ENCODE measurements at regions not wholly inside any gene's neighbourhood (a gene's known extent, or its start where the extent isn't known, plus 50 kb on each side); places are given as distances from the start of the nearest gene placed in this dataset.
A peak's percentile ranks its signal among the peaks of the same experiment; 100 is the strongest.
"Not testable (repeated sequence)": the region's sequence is repeated elsewhere in the genome, so short reads cannot be mapped to it uniquely, and the experiment has no call there.

- FAIRE-seq: no peak
Measured at GRCh38 chr1:65063025-65063424, 85.0 kb upstream of the AK4 start.

DNA sequence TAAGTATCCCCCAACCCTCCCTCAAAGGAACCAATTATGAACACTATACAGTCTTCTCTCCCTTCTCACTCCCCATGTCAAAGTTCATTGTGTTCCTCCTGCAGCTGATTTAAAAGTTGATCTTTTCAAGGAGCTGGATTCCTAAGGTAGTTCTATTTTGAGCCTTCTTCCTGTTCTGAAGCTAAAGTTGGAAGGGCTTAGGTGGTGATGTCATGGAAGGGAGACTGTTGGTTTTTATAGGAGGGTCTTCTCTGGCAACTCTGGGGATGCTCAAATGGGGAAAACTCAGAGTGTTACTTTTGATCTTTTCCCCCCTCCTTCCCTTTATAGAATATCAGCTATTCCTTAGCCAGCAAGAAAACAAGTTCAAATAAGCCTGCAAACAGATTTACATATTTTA, 83.0 kb upstream of the AK4 start:
- FAIRE-seq: no peak

DNA sequence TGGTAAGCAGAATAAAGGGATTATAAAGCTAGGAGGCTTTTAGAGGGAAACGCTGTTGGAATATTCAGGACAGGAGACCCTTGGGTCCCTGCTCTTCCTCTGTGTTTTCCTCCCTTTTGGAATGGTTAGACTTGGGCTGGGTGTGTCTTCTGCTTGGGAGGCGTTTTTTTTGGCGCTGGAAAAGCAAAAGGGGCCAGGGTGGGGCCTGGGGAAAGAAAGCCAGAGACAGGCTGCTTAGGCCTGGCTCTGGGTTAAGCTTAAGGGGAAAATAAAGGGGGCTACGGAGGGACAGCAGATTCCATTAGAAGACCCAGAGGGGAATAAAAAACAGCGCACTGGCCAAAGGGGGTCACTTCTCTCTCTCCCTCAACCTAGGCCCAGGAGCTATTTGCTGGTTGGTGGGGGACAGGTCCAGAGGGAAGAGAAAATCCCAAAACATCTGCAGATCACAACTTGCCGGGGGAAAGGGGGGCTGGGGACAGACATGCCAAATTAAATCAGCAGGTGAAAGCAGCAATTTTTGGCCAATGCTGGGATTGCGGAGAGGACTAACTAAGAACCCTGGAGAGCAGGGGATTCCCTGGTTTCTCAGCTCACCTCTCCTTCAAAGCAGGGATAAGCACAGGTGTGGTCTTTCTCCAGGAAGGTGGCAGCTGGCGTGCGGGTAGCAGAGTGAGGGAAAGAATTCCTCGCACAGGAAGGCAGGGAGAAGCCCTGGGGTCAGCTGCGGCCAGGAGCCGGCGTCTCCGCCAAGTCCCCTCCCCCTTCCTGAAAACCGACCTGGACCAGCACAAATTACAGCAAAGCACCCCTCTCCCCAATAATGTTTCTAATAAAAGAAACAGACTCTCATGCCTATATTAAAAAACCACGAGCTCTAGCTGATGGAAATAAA, 82.2 kb upstream of the AK4 start:
- FAIRE-seq: no peak

GRCh38 chr1:65066419-65066765, 81.6 kb upstream of the AK4 start:
- FAIRE-seq: no peak

- no peak for FAIRE-seq
Measured at GRCh38 chr1:65066766-65067490, 81.1 kb upstream of the AK4 start.

- peak; percentile 71 for FAIRE-seq
Measured at GRCh38 chr1:65067491-65068201, 80.4 kb upstream of the AK4 start.

DNA sequence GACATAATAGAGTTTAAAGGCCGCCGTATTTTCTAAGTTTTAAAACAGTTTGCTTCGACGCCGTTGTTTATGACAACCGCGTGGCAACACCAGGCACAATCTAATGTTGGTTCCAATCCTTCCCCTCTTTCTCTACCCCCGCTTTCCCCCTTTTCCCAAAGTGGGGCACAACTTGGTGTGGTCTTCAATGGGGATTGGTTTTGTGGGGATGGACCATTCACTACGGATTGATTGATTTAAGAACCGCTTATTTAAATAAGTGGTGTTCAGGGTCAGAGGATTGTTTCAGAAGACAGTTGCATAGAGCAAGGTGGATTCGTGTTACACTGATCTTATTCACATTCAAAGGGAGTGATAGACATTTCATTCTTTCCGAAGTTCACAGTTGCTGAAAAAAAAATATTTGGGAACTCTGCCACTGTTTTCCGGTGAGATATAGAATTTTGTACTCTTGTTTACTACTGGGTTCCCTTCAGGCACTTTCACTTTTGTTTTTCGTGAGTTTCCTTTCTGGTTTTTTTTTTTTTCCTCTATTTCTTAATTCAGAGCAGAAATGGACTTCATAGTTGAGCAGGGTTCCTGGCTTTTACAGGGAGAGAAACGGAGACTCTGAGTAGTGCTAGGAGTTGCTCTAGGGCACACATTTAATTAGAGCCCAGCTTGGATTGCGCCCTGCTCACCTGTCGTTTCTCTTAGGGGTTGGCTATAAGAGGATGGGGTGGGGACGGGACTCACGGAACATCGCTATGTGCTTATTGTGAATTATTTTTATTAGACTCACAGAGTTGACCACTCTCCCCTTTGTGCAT, 79.6 kb upstream of the AK4 start:
- FAIRE-seq: no peak

GRCh38 chr1:65069011-65069565, 78.9 kb upstream of the AK4 start:
- no peak for FAIRE-seq

- FAIRE-seq: no peak
Measured at GRCh38 chr1:65072845-65073244, 75.2 kb upstream of the AK4 start.

DNA sequence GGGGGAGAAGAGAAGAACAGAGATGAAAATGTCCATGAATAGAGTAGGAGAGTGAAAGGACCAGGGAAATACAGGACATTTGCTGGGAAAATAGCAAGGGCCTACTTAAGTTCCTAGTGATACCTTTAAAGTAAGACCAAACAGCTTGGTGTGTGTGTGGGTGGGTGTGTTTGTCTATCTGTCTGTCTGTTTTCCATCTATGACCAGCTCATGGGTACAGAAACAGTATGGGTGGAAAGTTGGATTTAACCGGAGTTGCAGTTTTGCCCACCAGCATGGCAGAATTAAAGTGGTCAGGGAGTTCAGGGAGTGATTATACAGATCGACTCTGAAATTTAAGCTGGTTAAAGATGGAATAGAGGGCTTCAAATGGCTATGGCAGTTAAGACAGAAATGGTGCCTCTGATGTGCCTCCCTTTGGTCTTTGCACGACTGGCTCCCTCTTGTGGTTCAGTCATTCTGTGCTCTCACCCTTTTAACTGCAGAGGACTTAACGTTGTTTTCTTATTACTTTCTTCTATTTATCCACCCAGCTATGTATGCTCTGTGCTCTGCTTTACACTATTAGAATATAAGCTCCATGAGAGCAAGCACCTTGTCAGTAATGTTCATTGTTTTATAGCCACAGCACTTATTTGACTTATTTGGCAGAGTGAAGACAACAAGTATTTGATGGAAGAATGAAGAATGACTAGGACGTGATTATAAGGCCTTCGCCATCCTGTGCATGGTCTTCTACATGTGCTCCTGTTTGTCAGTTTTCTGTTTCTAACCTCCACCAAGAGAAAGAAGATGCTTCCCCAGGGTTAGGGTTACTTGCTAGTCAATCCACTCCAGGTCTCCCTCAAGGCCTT, 72.7 kb upstream of the AK4 start:
- peak; percentile 90 for FAIRE-seq

GRCh38 chr1:65077369-65077768, 70.6 kb upstream of the AK4 start:
- FAIRE-seq: no peak

DNA sequence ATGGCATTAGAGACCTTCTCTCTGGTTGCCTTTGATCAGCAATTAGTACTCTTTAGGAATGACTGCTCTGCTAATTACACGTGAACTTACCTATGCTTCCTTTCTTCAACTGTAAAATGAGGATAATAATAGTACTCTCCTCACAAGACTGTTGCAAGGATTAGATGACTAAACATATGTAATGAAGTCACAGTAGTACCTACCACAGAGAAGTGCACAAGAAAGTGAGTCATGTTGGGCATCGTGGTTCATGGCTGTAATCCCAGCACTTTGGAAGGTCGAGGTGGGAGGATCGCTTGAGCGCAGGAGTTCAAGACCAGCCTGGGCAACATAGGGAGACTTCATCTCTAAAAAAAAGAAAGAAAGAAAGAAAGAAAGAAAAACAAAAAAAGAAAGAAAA, 68.1 kb upstream of the AK4 start:
- FAIRE-seq: no peak

GRCh38 chr1:65082346-65083040, 65.5 kb upstream of the AK4 start:
- FAIRE-seq: no peak

GRCh38 chr1:65083263-65083896, 64.6 kb upstream of the AK4 start:
- no peak for FAIRE-seq

DNA sequence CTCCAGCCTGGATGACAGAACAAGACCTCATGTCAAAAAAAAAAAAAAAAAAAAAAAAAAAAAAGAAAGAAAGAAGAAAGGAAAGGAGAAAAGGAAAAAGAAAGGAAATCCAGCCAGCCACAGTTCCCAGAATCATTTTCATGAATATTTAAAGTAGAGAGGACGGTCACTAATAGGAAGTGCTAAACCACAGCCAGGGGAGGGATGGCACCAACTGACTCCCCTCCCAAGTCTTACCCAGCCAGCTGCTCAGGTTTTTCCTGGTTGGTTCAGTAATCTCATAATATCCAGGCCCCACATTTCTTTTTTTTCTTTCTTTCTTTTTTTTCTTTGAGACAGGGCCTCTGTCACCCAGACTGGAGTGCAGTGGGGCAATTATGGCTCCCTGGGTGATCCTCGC, 63.9 kb upstream of the AK4 start:
- FAIRE-seq: no peak

DNA sequence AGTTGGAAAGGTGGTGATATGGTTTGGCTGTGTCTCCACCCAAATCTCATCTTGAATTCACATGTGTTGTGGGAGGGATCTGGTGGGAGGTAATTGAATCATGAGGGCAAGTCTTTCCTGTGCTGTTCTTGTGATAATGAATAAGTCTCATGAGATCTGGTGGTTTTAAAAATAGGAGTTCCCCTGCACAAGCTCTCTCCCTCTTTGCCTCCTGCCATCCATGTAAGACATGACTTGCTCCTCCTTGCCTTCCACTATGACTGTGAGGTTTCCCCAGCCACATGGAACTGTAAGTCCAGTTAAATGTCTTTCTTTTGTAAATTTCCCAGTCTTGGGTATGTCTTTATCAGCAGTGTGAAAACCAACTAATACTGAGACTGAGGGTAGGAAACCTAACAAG, 60.5 kb upstream of the AK4 start:
- not testable (repeated sequence) for FAIRE-seq

GRCh38 chr1:65090406-65090805, 57.6 kb upstream of the AK4 start:
- FAIRE-seq: no peak

DNA sequence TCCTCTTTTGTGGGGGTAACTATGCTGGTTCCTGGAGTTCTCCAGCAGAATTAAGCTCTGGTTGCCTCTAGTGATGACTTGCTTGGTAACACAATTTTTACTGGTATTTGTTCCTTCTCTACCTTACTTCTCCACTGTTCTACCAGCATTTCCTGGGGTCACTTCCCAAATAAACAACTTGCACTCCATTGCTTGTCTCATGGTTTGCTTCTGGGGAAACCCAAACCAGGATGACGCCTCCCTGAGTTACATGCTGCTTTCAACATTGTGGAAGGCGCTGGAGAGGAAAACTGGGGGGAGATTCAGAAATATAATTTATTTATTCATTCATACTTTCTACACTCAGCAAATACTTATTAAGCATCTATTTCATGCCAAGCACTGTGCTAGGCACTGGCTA, 55.3 kb upstream of the AK4 start:
- FAIRE-seq: no peak

DNA sequence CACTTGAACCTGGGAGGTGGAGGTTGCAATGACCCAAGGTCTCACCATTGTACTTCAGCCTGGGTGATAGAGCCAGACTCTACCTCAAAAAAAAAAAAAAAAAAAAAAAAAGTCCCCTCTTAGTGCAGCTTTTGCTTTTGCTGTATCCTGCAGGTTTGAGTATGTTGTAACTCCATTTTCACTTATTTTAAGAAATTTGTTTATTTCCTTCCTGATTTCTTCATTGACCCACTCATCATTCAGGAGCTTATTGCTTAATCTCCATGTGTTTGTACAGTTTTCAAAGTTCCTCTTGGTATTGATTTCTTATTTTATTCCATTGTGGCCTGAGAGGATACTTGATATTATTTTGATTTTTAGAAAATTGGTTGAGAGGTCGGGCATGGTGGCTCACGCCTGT, 50.9 kb upstream of the AK4 start:
- no peak for FAIRE-seq

Data from G401.6 (cell line).